ENCODE measurements at regions not wholly inside any gene's neighbourhood (a gene's known extent, or its start where the extent isn't known, plus 50 kb on each side); places are given as distances from the start of the nearest gene placed in this dataset.

DNA sequence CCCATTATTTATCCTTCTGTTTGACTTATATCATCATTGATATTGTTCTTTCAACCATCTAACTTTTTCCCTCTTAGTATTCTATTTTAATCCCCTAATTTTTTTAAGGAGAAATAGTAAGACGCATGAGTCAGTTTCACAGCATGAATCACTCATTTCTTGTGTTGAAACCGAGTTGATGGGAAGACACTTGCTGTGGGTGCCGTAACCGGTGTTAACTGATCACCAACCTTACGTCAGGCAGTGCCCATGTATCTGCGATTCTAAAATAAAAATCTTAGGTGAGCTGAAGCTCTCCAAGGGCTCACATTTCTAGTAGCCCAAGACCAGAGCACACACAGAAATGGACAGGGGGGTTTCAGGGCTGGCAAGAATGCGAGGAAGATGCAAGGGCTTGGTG lies 348.1 kb downstream of the GALR1 start:
- DNase-seq: no peak

DNA sequence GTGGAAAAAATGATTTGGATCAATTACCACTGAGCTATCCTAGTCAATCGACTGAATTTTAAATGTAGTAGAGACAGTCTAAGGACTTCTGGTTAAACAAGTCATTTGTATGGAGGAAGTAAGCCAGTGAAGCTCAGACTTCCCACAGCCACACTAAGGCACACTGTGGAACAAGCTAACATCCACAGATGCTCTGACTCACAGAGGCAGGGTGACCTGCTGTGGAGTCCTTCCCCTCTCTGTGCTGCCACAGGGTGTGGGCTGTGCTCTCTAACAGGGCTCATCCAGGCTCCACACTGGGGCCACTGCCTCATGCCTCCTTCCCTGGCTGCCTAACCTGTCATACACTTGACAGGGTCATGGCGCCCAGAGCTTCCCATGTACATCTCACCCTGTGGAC lies 351.0 kb downstream of the GALR1 start:
- no peak for DNase-seq

DNA sequence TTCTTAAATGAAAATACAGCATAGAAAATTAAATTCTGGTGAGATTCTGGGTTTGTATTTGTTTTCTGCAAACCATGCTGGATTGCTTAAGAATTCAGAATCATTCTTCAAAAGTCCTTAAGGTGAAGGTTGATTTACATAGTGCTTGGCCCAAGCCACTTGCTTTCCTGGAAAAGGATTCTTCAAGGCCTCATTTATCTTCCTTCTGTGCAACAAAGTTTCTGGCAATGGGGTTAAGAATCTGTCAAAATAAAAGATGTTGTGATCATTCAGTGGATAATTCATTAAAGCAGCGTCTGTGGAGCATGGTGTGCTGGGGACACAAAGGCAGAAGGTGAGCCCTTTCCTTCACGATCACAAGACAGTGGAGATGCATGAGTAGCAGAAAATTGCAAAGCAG lies 351.9 kb downstream of the GALR1 start:
- no peak for DNase-seq

- DNase-seq: no peak
Observed at GRCh38 chr18:77607087-77607486, 357.4 kb downstream of the GALR1 start.

DNA sequence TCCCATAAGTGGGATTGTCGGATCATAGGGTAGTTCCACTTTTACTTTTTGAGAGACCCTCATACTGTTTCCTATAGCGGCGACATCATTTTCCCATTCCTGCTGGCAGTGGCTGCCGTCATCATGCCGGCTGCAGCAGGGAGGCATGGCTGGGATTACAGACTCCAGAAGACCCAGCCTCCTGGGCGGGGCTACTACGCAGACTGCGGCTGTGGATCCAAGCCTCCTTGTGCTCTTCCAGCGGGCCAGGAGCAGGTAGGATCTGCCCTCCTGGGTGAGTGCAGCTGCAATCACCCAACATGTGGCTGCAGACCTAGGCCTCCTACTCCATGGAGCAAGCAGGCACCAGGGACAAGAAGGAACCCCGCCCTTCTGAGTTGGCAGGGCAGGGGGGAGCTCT lies 359.2 kb downstream of the GALR1 start:
- DNase-seq: no peak

GRCh38 chr18:77617694-77618093 lies 368.0 kb downstream of the GALR1 start:
- no peak for DNase-seq

DNA sequence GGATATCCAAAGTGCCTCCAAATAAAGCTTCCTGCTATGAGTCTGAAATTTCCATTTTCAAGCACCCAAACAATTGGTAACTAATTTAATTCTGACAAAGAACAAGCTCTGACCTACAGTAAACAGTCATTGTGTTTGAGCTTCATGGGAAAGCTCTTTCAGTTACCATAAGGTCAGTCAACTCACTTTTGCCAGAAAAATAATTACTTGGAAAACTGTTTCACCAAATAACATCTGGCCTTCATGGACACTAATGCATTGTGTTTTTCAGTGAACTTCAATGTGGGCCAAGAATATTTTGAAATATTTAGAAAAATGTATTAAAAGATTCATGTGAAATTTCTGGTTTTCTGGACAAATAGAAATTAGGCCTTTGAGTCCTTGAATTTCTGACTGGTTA lies 369.9 kb downstream of the GALR1 start:
- DNase-seq: no peak

DNA sequence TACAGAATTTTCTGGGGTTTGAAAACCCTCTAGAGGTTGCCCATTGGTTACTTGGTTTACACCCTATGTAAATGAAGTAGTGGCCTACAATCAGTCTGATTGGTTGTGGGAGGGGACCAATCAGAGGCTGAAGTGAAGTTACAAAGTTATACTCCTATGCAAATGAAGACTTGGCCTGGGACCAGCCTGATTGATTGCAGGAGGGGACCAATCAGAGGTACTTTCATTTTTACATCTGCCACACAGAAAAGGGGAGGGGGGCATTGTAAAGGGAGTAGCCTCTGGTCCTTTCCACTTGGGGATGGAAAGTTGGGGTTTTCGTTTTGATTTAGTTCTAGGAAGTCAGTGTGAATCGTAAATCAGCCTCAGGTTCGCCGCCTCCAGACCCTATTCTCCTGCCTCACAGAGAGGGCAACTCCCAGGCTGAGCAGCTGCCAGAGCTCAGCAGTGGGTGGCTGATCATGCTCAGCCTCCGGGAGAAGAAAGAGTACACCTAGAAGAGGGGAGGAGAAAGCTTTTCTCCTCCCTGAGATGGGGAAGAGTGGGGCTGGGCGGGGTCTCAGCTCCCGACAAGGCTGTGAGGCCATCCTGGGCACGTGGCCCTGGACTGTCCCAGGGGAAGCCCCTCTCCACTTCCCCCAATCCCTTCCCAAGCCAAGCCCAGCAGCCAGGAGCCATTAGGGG lies 372.5 kb downstream of the GALR1 start:
- peak; percentile 4 to 62 for DNase-seq

DNA sequence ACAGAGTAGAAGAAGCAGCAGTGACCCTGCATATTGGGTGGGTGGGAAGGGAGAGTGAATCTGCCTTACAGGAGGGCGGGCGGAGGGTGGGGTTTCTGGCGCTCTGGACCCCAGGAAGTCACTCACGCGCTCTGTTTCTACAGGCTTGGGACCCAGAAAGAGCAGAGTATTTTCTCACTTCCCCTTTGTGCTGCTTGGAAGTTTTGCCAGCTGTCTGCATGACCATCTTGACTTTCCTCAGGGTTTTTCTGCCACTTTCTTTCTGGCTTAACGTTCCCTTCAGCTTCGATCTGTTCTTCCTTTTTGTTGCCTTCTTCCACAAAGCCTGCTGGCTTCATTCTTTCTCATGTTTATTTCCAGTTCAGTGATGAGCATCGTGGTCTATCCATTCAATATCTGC lies 383.1 kb downstream of the GALR1 start:
- no peak for DNase-seq

- no peak for DNase-seq
Observed at GRCh38 chr18:77634494-77634893, 384.8 kb downstream of the GALR1 start.

GRCh38 chr18:77635451-77635850 lies 385.8 kb downstream of the GALR1 start:
- no peak for DNase-seq

GRCh38 chr18:77635858-77636257 lies 386.2 kb downstream of the GALR1 start:
- DNase-seq: no peak

GRCh38 chr18:77645170-77645872 lies 395.7 kb downstream of the GALR1 start:
- DNase-seq: peak in 1 of 2 donors; percentile 3

DNA sequence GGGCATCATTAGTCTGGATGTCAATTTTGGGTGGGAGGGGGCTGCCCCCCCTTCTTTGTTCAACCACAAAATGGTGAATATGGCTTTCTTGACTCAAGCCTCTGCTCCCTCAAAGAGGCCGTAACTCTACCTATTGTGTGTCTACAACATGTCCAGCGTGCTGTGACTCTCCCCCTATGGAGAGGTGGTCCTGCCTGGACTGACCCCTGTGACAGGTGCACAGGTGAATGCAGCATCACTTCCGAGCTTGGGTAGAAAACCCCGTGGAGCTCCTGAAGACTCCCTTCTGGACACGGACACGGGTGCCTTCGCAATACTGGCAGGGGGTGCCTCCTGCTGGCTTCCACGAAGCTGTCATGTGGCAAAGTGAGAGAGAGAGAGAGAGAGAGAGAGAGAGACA lies 397.8 kb downstream of the GALR1 start:
- no peak for DNase-seq

- no peak for DNase-seq
Observed at GRCh38 chr18:77648411-77648810, 398.8 kb downstream of the GALR1 start.

DNA sequence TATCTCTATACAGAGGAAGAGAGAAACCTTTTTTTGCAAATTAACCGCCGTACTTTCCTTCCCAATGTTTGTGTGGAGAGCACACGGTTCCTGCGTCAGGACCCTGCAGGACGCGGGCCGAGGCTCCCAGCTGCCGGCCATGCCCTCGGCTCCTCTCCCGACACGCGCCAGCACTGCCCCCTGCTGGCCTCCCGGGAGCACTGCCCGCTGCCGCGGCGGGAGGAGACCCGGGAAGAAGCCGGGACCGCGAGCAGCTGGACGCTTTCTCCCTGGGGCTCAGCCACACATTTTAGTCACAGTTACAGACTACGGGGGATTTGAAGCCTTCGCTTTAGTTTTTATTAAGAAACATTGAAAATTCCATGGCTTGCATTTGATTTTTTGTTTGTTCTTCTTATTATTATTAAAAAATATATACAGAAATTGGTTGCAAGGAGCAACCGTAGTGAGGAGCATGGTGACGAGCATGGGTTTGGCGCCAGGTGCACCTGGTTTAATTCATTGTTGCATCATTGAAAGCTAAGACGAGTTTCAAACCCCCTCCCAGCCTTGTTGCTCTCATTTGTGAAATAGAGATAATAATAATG lies 401.2 kb downstream of the GALR1 start:
- DNase-seq: peak; percentile 35 to 56

GRCh38 chr18:77651441-77651840 lies 401.8 kb downstream of the GALR1 start:
- no peak for DNase-seq

DNA sequence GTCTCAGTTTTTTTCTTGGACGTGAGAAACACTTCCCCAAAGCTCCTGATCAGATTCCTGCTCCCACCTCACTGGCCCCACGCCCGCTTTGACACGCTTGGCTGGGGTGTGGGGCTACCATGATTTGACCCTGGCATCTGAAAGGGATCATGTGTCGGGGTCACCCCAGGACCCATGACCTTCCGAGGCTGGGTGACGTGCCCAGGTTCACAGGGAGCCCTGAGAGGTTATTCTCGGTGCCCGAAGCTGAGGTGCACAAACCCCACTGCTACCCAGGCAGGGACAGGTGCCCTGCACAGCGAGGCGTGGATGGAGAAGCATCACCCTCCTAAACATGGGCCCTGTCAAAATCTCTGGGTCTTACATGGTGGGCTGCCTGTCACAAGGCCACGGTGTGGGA lies 404.1 kb downstream of the GALR1 start:
- no peak for DNase-seq

DNA sequence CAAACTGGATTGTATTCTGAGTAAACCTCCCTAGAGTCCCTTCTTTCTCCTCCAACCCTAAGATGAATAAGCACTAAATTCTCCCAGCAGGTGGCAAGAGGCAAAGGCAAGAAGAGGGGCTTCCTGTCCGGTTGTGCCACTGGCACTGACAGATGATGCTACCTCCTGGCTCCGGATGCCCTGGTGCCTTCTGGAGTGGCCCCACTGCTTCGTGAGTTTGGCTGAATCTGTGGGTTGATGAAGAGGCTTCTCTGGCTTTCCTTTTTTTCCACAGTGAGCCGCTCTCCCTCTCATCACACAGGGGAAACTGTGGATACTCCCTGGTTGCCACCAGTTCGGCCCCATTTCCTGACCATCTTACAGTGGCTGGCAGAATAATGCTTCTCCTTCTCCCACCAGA lies 404.7 kb downstream of the GALR1 start:
- no peak for DNase-seq

GRCh38 chr18:77657651-77658298 lies 408.1 kb downstream of the GALR1 start:
- DNase-seq: no peak

DNA sequence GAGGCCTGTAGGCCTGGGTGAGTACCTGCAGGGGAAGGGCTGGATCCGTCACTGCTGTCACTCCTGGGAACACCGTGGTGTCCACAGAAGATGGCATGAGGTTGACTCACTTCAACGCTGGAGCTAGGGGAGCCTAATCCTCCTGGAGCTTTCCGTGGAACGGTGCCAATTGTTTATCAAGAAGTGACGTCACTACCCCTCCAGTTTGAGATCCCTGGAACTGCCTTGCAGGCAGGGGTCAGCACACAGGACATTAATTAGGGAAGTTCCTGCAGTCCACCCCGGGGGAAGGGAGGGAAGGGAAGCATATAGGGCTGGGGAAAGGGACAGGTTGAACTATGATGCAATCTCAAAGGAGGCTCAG lies 408.6 kb downstream of the GALR1 start:
- DNase-seq: no peak

GRCh38 chr18:77658751-77659448 lies 409.3 kb downstream of the GALR1 start:
- no peak for DNase-seq

- DNase-seq: no peak
Observed at GRCh38 chr18:77666613-77667012, 417.0 kb downstream of the GALR1 start.
